NCI-H1694 treated with DMSO at 0.1 percent for 48 hours (cell line): ENCODE measurements at regions not wholly inside any gene's neighbourhood (a gene's known extent, or its start where the extent isn't known, plus 50 kb on each side); places are given as distances from the start of the nearest gene placed in this dataset.
"Not testable (repeated sequence)": the region's sequence is repeated elsewhere in the genome, so short reads cannot be mapped to it uniquely, and the experiment has no call there.

Experiments used
- DNase-seq: peaks from one replicate; lab custom pipeline; 2025; lab: John Stamatoyannopoulos, UW

- DNase-seq: not testable (repeated sequence)
Observed at GRCh38 chr6:57860481-57861315, 543.3 kb downstream of the PRIM2 start.

GRCh38 chr6:57870083-57870482, 552.7 kb downstream of the PRIM2 start:
- not testable (repeated sequence) for DNase-seq

GRCh38 chr6:57873424-57873823, 556.0 kb downstream of the PRIM2 start:
- not testable (repeated sequence) for DNase-seq

- DNase-seq: not testable (repeated sequence)
Observed at GRCh38 chr6:57876659-57877058, 559.2 kb downstream of the PRIM2 start.

- not testable (repeated sequence) for DNase-seq
Observed at GRCh38 chr6:57877729-57878128, 560.3 kb downstream of the PRIM2 start.

- DNase-seq: not testable (repeated sequence)
Observed at GRCh38 chr6:57878792-57879191, 561.4 kb downstream of the PRIM2 start.

GRCh38 chr6:57898850-57899249, 581.4 kb downstream of the PRIM2 start:
- not testable (repeated sequence) for DNase-seq

- not testable (repeated sequence) for DNase-seq
Observed at GRCh38 chr6:57900687-57901399, 583.4 kb downstream of the PRIM2 start.

GRCh38 chr6:57901445-57901844, 584.0 kb downstream of the PRIM2 start:
- DNase-seq: not testable (repeated sequence)

- DNase-seq: not testable (repeated sequence)
Observed at GRCh38 chr6:57904356-57904755, 586.9 kb downstream of the PRIM2 start.

GRCh38 chr6:57915300-57915699, 597.9 kb downstream of the PRIM2 start:
- not testable (repeated sequence) for DNase-seq

- DNase-seq: not testable (repeated sequence)
Observed at GRCh38 chr6:57942966-57943365, 625.5 kb downstream of the PRIM2 start.

GRCh38 chr6:57946084-57946768, 628.8 kb downstream of the PRIM2 start:
- not testable (repeated sequence) for DNase-seq

- DNase-seq: not testable (repeated sequence)
Observed at GRCh38 chr6:57946769-57947091, 629.3 kb downstream of the PRIM2 start.

- DNase-seq: not testable (repeated sequence)
Observed at GRCh38 chr6:57948481-57948880, 631.1 kb downstream of the PRIM2 start.

GRCh38 chr6:57950430-57950829, 633.0 kb downstream of the PRIM2 start:
- DNase-seq: not testable (repeated sequence)

GRCh38 chr6:57966757-57967156, 649.3 kb downstream of the PRIM2 start:
- not testable (repeated sequence) for DNase-seq

- DNase-seq: not testable (repeated sequence)
Observed at GRCh38 chr6:57971956-57972355, 654.5 kb downstream of the PRIM2 start.

- no peak for DNase-seq
Observed at GRCh38 chr6:57974653-57975052, 657.2 kb downstream of the PRIM2 start.

GRCh38 chr6:57975127-57975526, 657.7 kb downstream of the PRIM2 start:
- DNase-seq: not testable (repeated sequence)

GRCh38 chr6:57976371-57976770, 658.9 kb downstream of the PRIM2 start:
- DNase-seq: not testable (repeated sequence)

- not testable (repeated sequence) for DNase-seq
Observed at GRCh38 chr6:57983603-57984002, 666.2 kb downstream of the PRIM2 start.
